Esophagus muscularis mucosa (tissue), 4 donors: ENCODE measurements at regions not wholly inside any gene's neighbourhood (a gene's known extent, or its start where the extent isn't known, plus 50 kb on each side); places are given as distances from the start of the nearest gene placed in this dataset.
"Not testable (repeated sequence)": the region's sequence is repeated elsewhere in the genome, so short reads cannot be mapped to it uniquely, and the experiment has no call there.

Experiments
- DNase-seq: peaks from one replicate; pipeline ENCODE4 v3.0.0-alpha.2; 2017; ENCODE audit errors: extremely low spot score
- H3K27ac ChIP-seq, 4 donors: fragments of 200-600 bp; sonication (generic); replicated peaks in 1 of 4; 1 replicate in 3 of 4; 2 replicates in 1 of 4; pipeline ENCODE4 v1.5.1; 2016 to 2019; ENCODE audit warnings: mild to moderate bottlenecking in 1 of 4
- H3K27me3 ChIP-seq, 4 donors: fragments of 200-600 bp; sonication (generic); one replicate each; pipeline versions ENCODE4 v1.5.1 to v1.6.0; 2016 to 2019
- H3K36me3 ChIP-seq, 4 donors: fragments of 200-600 bp; sonication (generic); one replicate each; pipeline ENCODE4 v1.5.1; 2016 to 2019
- H3K4me1 ChIP-seq, 4 donors: fragments of 200-600 bp; sonication (generic); one replicate each; pipeline ENCODE4 v1.5.1; 2016 to 2019
- H3K4me3 ChIP-seq, 4 donors: fragments of 200-600 bp; sonication (generic); 1 replicate in 2 of 4; 2 replicates in 2 of 4; pipeline ENCODE4 v1.5.1; 2016 to 2019; ENCODE audit warnings: mild to moderate bottlenecking in 4 of 4, moderate library complexity in 1 of 4
- H3K9me3 ChIP-seq, 4 donors: fragments of 200-600 bp; sonication (generic); 1 replicate in 3 of 4; 2 replicates in 1 of 4; pipeline ENCODE4 v1.5.1; 2016 to 2019
- EP300 ChIP-seq: sonication (generic); formaldehyde crosslinking; IDR thresholded peaks from one replicate; pipeline ENCODE4 v1.6.1; 2017; ENCODE audit warnings: antibody characterized with exemption
- POLR2A ChIP-seq: fragments of 450-650 bp; IDR thresholded peaks from one replicate; pipeline ENCODE4 v1.6.1; 2017; ENCODE audit warnings: antibody characterized with exemption, moderate library complexity, mild to moderate bottlenecking, low read depth
- POLR2AphosphoS5 ChIP-seq, 2 donors: sonication (generic); formaldehyde crosslinking; IDR thresholded peaks; one replicate each; pipeline ENCODE4 v1.6.1; 2017; ENCODE audit warnings: antibody characterized with exemption in 2 of 2
- WGBS: methylation state at CpG from one replicate; pipeline ENCODE4 v1.1.5; 2018; 5-methylcytosine and 5-hydroxymethylcytosine counted together
- intact Hi-C: fragments of 100-400 bp; cut with DNase I; formaldehyde crosslinking; loops from one replicate; pipeline ENCODE4 v1.15.1; 2023
- TF ChIP-seq, protein P1 (sequence below), 3 experiments: fragments of 200-600 bp in 2 of 3; fragments of 450-650 bp in 1 of 3; sonication (generic) in 2 of 3; IDR thresholded peaks; one replicate each; pipeline ENCODE4 v1.5.1; 2017 to 2019; ENCODE audit warnings: antibody characterized with exemption in 3 of 3, mild to moderate bottlenecking in 2 of 3, moderate library complexity in 1 of 3

DNA sequence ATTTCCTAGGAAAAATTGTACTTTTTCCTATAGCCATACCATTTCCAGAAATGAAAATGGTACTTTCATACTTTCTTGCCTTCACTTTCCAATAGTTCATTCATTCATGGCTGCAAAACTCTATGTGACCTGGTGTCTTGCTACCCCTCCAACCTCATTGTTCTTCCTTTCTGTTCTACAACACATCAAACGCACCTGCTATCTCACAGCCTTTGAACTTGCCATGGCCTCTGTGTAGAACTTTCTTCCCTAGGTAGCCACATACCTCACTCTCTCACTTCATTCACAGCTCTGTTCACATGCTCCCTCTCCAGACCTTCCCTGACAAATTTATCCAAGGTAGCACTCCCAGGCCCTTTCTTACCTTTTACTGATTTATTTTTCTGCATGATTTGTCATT lies 149.2 kb downstream of the DUSP6 start:
- no peak for DNase-seq
- Histone ChIP-seq H3K9me3 (no peaks in the 10 kb centered on the region), H3K27ac (no peak overlapping the region), H3K36me3 (no peaks in the 10 kb centered on the region), H3K4me3 (no peak overlapping the region), H3K4me1 (no peaks in the 10 kb centered on the region), H3K27me3 (no peaks in the 10 kb centered on the region)
- intact Hi-C loops, result no loop called here
- 92% methylated on average over 1 of the region's 1 CpG for WGBS
- TF ChIP-seq POLR2A (no peak), POLR2AphosphoS5 (IDR thresholded peaks at IDR 0.05) (no peak), EP300 (no peak)
- TF ChIP-seq, protein P1, sequence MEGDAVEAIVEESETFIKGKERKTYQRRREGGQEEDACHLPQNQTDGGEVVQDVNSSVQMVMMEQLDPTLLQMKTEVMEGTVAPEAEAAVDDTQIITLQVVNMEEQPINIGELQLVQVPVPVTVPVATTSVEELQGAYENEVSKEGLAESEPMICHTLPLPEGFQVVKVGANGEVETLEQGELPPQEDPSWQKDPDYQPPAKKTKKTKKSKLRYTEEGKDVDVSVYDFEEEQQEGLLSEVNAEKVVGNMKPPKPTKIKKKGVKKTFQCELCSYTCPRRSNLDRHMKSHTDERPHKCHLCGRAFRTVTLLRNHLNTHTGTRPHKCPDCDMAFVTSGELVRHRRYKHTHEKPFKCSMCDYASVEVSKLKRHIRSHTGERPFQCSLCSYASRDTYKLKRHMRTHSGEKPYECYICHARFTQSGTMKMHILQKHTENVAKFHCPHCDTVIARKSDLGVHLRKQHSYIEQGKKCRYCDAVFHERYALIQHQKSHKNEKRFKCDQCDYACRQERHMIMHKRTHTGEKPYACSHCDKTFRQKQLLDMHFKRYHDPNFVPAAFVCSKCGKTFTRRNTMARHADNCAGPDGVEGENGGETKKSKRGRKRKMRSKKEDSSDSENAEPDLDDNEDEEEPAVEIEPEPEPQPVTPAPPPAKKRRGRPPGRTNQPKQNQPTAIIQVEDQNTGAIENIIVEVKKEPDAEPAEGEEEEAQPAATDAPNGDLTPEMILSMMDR (IDR thresholded peaks at IDR 0.05), result no peak

DNA sequence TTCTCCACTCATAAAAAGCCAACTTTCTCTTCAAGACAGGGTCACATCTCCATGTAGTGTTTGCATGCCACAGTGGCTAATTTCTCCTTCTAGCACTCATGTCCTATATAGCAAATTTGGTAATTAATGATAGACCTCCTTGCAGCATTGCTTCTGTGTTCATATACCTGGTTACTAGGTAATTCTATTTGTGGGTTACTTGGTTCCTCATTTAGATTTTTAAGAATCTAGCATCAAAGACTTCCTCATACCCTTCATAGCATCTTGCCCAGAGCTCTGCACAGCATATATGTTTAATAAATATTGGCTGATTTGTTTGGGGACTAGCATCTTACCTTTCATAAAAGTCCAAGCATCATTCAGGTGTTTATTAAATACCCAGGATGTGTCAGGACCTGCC lies 152.1 kb downstream of the DUSP6 start:
- intact Hi-C loops, result no loop called here
- TF ChIP-seq, protein P1 (IDR thresholded peaks at IDR 0.05), result no peak
- TF ChIP-seq POLR2AphosphoS5 (IDR thresholded peaks at IDR 0.05), result no peak
- H3K27ac ChIP-seq, result no peak overlapping the region
- H3K9me3 ChIP-seq, result no peaks in the 10 kb centered on the region
- no peaks in the 10 kb centered on the region for H3K27me3 ChIP-seq
- H3K36me3 ChIP-seq, result no peaks in the 10 kb centered on the region
- no peak overlapping the region for H3K4me3 ChIP-seq
- H3K4me1 ChIP-seq, result no peaks in the 10 kb centered on the region
- no peak for DNase-seq

DNA sequence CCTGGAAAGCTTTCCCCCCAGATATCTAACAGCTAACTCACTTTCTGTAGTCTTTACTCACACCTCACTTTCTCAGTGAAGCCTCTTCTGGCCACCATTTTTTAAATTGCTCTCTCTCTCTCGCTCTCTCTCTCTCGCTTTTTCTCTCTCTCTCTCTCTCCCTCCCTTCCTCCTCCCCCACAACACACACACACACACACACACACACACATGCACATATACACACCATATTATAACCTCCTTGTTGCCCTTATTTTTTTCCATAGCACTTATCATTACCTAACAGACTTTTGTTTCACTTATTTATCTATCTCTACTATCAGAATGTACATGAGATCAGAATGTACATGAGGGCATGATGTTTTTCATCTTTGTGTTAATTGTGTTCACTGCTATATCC lies 156.8 kb downstream of the DUSP6 start:
- H3K36me3 ChIP-seq, result no peaks in the 10 kb centered on the region
- no peaks in the 10 kb centered on the region for H3K27me3 ChIP-seq
- WGBS, result 69% methylated on average over 2 of the region's 2 CpGs
- H3K4me1 ChIP-seq, result no peaks in the 10 kb centered on the region
- no peak overlapping the region for H3K27ac ChIP-seq
- intact Hi-C loops, result no loop called here
- TF ChIP-seq EP300 (no peak), POLR2AphosphoS5 (IDR thresholded peaks at IDR 0.05) (no peak), POLR2A (no peak)
- TF ChIP-seq, protein P1 (IDR thresholded peaks at IDR 0.05), result no peak
- DNase-seq, result no peak
- peaks cover 0 to under 1% (median under 1%) of the 10 kb centered on the region in 4 donors for H3K9me3 ChIP-seq
- no peak overlapping the region for H3K4me3 ChIP-seq

DNA sequence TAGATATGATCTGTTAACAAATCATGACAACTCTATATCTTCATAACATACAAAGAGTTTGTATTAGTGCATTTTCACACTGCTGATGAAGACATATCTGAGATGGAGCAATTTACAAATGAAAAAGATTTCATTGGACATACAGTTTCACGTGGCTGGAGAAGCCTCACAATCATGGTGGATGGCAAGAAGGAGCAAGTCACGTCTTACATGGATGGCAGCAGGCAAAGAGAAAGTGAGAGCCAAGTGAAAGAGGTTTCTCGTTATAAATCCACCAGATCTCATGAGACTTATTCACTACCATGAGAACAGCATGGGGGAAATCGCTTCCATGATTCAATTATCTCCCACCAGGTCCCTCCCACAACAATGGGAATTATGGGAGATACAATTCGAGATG lies 157.6 kb downstream of the DUSP6 start:
- Histone ChIP-seq H3K36me3 (no peaks in the 10 kb centered on the region), H3K9me3 (peaks cover 0 to 8% (median 5%) of the 10 kb centered on the region in 4 donors), H3K4me3 (no peak overlapping the region), H3K27me3 (no peaks in the 10 kb centered on the region), H3K27ac (no peak overlapping the region), H3K4me1 (no peaks in the 10 kb centered on the region)
- TF ChIP-seq POLR2A, result no peak
- no peak for TF ChIP-seq POLR2AphosphoS5 (IDR thresholded peaks at IDR 0.05)
- TF ChIP-seq, protein P1 (IDR thresholded peaks at IDR 0.05), result no peak
- TF ChIP-seq EP300, result no peak
- WGBS, result 96% methylated on average over 5 of the region's 5 CpGs
- DNase-seq, result no peak
- intact Hi-C loops, result no loop called here

DNA sequence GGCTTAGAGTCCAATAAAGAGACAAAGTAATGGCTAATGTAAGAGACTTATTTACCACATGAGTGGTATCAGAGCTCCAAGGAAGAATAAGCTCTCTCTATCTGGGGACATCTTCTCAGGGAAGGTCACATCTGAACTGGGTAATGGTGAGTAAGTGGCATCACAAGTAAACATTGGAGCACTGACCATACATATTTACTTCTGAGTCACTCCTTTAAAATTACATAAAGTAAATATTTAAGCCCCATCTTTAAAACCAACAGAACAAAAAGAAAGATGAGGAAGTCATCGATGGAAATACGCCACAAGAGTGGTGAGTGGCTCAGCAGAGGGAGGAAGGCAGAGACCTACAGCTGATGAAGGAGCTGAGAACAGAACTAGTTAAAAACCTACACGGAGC lies 159.9 kb downstream of the DUSP6 start:
- Histone ChIP-seq H3K36me3 (no peaks in the 10 kb centered on the region), H3K27me3 (no peaks in the 10 kb centered on the region), H3K27ac (no peak overlapping the region), H3K9me3 (peaks cover 0 to 15% (median 14%) of the 10 kb centered on the region in 4 donors), H3K4me1 (no peaks in the 10 kb centered on the region), H3K4me3 (no peak overlapping the region)
- TF ChIP-seq POLR2A, result no peak
- no peak for TF ChIP-seq POLR2AphosphoS5 (IDR thresholded peaks at IDR 0.05)
- TF ChIP-seq, protein P1 (IDR thresholded peaks at IDR 0.05), result no peak
- no peak for DNase-seq
- intact Hi-C loops, result no loop called here
- WGBS, result 87% methylated on average over 3 of the region's 3 CpGs

DNA sequence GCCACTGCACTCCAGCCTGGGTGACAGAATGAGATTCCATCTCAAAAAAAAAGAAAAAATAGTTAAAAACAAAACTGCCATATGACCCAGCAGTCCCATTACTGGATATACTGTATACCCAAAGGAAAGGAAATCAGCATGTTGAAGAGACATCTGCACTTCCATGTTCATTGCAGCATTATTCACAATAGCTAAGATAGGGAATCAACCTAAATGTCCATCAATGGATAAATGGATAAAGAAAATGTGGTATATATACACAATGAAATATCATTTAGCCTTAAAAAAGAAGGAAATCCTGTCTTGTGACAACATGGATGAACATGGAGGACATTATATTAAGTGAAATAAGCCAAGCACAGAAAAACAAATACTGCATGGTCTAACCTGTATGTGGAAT lies 160.7 kb downstream of the DUSP6 start:
- H3K36me3 ChIP-seq, H3K4me1 ChIP-seq, H3K4me3 ChIP-seq, H3K27me3 ChIP-seq, intact Hi-C loops, H3K27ac ChIP-seq, DNase-seq: not testable (repeated sequence)
- H3K9me3 ChIP-seq, result peaks cover 0 to 15% (median 14%) of the 10 kb centered on the region in 4 donors
